HG03571 (cell line): ENCODE measurements at regions not wholly inside any gene's neighbourhood (a gene's known extent, or its start where the extent isn't known, plus 50 kb on each side); places are given as distances from the start of the nearest gene placed in this dataset.
"Not testable (repeated sequence)": the region's sequence is repeated elsewhere in the genome, so short reads cannot be mapped to it uniquely, and the experiment has no call there.

Source experiments
- ATAC-seq: cut with Tn5 transposase; IDR thresholded peaks from one replicate; pipeline ENCODE4 v1.9.1; 2021; ENCODE audit not compliant: unreplicated experiment

DNA sequence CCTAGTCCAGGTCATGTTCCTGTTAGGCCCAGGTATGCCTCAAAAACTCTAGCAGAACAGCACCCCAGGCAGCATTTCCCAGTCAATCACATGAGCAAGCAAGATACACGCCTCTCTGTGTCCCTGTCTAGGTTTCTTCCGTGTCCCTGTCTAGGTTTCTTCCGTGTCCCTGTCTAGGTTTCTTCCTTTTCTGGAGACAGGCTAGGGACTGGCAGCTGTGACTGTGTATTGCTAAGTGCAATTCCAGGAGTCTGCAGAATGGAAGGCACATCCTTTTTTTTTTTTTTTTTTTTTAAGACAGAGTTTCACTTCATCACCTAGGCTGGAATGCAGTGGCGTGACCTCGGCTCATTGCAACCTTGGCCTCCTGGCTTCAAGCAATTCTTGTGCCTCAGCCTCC is 77.6 kb downstream of the SETD4 start:
- ATAC-seq: no peak

DNA sequence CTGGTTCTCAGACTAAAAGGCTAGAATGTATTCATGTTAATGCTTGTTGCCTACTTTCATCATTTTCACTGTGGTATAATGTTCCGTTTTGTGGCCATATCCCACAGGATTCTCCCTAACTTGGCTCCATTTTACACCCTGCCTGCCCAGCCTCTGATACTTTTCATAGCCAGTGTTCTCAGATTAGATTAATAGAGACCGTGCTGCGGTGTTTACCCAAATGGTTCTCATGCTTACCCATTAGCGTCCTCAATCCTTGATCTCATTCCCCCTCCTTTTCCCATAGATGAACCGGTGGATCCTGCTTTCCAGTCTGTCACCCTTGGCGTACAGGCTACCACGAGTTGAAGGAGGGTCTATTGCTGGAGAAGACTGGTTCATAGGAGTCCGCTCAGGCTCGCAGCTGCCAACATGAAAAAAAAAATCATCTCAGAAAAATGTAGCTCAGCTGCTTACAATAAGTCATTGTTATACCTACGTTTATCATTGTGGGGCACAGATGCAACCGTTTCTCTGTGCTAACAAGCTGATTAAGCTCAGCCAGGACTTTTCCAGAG is 78.7 kb downstream of the SETD4 start:
- no peak for ATAC-seq

DNA sequence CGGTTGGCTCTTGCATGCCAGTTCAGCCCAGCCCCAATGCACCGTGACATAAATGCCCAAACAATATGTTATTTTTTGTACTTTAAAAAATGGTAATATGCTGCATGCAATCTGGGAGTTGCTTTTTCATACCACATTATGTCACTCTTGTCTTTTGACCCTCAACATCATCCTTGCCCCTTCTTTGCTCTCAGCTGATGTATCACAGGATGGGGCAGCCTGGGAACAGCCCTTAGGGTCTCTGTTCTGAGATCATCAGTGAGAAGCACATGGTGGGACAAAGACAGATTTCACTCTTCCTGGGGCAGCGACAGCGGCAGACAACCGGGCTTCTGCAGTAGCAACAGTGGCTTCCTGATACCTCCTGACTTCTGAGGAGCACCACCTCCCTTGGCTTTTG is 79.5 kb downstream of the SETD4 start:
- ATAC-seq: no peak

DNA sequence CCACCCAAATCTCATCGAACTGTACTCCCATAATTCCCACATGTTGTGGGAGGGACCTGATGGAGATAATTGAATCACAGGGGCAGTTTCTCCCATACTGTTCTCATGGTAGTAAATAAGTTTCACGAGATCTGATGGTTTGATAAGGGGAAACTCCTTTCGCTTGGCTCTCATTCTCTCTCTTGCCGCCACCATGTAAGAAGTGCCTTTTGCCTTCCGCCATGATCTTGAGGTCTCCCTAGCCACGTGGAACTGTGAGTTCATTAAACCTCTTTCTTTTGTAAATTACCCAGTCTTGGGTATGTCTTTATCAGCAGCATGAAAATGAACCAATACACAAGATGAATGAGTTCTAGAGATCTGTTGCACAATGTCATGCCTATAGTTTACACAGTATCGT is 82.5 kb downstream of the SETD4 start:
- ATAC-seq: not testable (repeated sequence)

DNA sequence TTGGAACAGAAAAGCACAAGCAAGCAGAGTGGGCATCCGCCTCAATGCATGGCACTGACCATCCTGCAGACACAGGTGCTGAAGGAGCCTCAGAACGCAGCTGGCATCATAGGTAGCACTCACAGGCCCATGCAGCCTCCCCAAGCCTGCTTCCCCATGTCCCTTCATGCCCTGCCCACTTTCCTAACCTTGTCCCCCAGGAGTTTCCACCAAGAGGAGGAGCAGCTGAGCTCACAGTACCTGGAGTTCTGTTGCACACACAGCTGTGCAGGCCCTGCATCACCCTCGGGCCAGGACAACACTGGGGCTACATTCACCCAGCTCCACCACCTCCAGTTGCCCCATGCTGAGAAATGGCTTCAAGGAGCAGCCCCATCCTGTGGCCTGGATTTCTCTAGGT is 83.4 kb downstream of the SETD4 start:
- no peak for ATAC-seq

DNA sequence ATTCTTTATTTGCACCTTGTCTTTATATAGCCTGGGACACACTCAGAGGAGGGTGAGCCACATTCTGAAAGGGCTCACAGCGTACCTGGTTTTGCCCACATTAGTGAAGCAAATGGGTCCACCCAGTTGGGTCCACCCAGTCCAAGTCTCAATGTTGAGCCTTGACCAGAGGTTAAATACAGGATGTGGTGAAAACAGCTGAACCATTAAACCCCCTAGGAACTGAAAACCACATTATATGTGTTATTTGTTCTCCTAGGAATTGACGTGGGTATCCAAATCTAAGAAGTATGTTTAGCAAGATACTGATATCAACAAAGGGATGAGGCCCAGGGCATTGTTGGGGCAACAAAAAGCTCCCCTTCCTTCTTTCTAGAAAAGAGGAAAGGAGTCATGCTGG is 83.8 kb downstream of the SETD4 start:
- ATAC-seq: no peak

DNA sequence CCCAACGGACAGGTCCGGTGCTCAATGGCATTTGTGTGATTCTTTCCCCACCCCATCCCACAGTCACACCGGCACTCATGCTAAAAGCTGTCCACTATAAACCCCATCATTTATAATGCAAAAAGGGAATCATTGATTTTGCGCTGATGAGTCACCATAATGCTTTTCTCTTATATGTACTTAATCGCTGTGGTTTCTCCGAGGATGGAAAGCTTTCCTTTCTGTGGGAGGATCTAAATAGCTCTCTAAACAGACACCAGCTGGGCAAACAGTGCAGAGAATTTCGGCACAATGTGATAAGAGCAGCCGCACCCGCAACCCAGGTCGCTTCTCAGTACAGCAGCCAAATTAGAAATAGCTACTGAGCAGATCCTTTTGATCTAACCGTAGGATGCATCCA is 85.6 kb downstream of the SETD4 start:
- no peak for ATAC-seq

DNA sequence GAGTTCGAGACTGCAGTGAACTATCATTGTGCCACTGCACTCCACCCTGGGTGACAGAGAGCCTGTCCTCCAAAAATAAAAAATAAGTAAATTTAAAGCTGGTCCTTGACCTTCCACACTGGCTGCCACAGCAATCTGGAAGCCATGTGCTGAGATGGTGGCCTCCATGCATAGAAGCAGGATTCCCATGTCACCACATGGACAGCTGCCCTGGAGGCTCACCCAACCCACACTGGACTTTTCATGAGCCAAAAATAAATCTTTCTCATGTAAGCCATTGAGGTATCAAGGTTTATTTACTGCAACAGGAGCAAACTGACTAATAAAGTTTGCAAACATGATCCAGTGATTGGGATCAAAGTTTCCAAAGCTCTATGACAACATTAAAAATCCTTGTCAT is 88.5 kb downstream of the SETD4 start:
- ATAC-seq: no peak

DNA sequence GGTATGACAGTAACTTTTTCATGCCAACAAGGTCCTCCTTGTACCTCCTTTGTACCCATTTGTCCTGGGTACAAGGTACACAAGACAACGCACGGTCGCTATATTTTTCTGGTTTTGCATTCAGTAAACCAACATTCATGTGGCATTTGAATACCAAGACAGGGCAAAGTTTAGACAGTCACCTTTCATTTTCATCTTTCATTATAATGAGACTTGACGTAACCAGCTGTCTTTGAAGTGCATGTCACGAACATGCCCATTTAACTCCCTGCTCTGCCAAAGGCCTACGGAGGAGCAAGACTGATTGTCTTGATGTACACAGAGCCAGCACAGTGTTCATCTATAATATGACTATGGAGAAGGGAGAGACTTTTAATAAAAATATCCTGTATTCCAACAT is 91.0 kb downstream of the SETD4 start:
- no peak for ATAC-seq

DNA sequence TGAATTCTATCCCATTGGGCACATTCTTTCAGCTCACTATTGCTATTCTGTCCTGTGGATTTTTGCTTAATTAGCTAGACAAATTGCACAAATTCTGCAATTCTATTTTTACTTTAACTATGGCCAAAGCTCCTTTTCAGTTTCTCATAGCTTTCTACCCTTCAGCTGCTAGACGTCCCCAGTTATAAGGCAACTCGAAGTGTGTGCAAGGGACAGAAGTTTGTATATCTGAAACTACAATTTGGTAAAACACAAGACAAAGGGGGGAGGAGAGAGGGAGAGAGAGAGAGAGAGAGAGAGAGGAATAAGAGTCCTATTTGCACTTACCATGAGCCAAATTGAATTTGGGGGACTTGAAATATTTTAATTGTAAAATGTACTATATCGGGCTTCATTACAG is 91.8 kb downstream of the SETD4 start:
- ATAC-seq: no peak

DNA sequence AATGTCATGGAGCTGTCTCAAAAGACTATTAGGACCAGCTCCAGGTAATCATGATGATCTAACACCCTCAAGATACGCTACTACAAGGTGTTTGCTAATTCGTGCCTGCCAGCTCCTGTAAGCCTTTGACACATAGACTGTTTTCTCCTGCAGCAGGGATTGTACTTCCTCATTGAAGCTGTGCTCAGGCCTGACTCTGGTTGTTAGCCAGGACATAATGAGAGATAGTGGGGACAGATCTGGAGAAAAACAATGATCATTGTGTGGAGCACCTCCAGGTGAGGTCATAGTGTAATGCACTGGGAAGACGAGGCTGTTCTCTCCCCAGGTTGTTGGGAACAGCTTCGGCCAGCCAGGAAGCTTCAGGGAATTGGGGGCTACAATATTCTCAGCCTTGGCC is 94.6 kb downstream of the SETD4 start:
- no peak for ATAC-seq

DNA sequence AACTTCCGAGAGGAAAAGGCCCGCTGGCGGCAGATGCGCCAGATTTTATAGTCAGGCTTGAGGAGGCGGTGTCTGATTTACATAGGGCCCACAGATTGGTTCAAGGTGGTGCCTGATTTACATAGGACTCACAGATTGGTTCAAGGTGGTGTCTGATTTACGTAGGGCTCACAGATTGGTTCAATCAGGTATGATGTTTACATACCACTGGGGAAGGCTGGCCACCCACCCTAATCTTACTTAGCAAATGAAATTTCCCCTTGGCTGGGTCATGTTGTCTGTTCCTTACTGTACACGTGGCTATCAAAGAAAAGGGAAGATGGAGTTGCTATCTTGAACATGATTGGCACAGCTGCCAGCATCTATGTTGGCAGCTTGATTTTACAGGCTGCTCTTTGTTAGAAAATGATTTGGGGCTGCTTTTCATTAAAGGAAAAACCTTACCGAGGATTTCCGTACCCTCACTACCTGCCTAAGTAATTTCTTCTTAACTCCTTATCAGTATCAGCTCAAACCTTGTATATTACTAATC is 96.3 kb downstream of the SETD4 start:
- no peak for ATAC-seq

DNA sequence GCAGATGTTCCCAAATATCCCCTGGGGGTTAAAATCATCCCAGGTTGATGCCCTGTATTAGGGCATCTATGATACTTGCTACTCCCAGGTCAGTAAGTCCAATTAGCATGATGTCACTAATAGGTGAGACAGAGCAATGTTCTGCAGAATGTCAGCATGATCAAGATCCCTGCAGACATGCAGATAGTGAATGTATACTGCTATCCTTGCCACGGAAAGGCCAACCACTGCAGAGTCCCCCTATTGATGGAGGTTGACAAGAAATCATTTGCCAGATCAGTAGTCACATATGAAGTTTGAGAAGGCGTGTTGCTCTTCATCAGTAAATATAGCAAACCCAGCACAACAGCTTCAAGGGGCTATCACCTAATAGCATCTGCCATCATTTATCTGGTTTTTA is 97.4 kb downstream of the SETD4 start:
- ATAC-seq: no peak

DNA sequence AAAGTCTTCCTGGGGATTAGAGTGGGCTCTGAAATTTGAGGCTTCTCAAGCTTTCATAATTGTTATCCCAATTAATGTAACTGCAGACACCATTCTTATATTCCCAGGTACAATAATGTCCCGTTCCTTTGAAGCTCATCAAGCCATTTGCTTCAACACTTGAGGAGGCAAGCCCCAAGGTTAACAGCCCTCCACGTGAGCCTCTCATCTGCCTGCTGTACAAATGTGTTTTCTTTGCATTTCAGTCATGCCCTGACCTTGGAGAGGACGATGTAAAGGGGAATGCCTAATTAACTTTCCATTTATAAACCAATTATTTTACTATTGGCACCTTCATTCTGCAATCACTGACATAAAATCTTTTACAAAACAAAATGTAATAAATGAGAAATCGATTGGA is 106.3 kb downstream of the SETD4 start:
- no peak for ATAC-seq

DNA sequence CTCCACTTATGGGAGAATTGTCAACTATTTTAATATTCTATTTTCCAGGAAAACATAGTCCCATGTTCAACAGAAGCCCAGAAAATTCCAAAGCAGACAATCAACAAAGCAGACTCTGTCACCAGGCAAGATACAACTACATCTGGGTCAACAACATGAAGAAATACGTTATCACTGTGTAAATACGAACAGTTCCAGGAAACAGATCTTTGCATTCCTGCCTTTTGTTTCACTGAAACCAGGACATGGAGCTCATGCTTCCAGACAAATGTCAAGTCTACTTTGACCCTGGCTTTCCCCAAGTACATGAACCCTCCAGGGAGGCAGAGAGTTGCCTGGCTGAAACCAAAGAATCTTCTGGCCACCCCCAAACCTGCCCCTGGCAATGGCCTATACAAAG is 106.7 kb downstream of the SETD4 start:
- ATAC-seq: no peak

DNA sequence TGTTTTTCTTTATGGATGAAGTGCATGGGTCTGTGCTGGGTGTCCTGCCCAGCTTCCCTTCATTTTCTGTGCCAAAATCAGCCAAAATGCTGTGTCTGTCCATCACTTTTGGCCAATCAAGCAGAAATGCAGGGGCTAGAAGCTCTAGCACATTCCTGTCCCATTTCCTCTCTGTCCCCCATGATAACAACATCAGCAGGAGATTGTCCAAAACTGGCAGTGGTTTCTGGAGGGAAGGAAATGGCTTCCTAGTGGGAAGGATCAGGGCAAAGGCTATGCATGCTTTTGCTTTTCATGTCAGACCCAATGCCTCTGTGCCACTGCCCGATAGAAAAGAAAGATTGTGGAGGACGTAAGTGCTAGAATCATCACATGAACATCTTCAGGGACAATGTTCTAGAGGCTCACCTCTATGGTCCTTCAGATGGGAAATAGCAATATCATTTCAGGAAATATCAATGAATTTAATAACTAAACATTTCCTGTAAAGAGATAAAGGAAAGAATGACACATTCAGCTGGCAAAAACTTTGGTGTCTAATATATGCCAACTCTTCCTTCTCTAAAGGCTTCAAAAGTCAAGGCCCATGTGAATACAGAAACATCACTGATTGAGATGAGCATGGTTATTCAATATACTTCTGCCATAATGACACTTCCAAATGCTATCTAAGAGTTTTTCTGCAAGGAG is 107.5 kb downstream of the SETD4 start:
- no peak for ATAC-seq

DNA sequence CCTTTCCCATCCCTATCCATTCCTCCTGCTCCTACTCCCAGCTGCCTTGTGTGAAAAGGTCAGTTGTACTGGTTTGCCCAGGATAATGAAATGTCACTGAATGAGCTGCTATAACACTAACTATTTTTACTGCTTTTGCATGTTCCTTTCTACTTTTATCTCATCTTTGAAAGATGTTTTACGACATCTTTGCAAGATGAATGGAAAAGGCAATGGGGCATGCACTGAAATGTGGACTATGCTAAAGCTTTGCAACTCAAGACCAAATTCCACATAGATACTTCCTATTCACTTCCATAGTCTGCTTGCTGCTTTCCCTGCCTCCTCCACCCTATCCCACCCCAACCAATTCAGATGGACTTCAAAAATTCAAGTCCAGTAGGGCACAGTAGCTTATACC is 111.3 kb downstream of the SETD4 start:
- ATAC-seq: no peak

DNA sequence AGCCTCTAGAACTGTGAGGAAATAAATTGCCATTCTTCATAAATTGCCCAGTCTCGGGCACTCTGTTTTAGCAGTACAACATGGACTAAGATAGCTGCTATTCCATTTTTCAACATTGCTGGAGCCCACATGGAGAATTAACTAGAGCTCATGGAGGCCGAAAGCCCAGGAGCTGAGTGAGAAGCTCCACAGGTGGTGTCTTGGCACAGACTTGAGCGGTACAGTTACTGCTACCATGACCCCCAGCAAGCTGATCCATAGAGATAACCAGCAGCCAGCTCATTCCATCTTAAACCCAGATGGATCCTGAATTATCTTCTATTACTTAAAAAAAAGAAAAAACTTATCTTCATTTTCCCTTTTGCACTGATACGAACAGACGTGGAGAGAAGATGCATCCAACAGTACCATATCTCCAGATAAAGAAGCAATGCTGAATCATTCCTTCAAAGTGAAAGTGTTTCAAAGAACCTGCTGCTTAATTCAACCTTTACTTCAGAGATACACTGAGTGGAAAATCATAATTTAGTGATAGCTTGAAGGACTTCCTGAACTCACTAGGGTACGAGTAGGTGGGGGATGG is 115.1 kb downstream of the SETD4 start:
- ATAC-seq: no peak

DNA sequence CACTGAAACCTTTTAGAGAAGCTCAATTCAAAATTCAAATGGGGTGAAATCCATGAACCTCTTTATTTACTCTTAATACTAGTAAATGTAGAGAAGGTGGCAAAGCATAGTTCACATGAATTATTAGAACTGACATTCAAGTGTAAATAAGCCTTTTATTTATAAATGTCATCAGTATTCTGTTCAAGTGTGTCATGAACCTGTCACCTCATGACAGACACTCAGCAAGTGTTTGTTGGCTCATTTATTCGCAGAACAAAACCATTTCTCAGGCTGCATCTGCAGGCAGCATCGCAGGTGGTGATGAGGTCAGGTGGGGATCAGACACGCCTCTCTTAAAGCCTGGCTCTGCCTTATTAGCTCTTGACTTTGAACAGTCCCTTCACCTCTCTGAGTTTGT is 116.6 kb downstream of the SETD4 start:
- ATAC-seq: no peak

DNA sequence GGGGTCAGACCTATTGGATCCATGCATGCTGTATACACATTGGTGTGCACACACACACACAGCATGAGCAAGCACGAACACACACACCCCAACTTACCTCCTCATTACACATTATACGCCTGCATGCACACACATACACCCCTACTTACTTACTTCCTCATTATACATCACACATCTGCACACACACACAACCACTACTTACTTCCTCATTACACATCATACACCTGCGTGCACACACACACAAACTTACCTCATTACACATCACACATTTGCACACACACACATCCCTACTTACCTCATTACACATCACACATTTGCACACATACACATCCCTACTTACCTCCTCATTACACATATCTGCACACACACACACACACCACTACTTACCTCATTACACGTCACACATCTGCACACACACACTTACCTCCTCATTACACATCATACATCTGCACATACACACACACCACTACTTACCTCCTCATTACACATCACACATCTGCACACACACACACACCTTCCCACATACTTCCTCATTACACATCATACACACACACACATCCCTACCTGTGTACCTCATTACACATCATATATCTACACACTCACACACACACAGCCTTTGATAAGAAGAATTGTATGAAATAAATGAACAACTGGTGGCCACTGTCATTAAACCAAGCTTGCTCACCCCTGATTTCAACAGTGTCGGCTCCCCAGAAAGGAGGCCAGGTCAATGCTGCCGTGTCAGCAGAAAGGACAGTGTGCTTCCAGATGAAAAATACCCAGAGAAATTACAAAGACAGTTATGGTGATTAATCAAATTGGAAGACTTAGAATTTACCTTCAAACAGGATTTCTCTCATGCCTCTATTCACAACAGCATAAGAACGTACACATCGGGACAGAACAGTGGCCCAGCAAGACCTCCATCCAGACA is 117.8 kb downstream of the SETD4 start:
- no peak for ATAC-seq

DNA sequence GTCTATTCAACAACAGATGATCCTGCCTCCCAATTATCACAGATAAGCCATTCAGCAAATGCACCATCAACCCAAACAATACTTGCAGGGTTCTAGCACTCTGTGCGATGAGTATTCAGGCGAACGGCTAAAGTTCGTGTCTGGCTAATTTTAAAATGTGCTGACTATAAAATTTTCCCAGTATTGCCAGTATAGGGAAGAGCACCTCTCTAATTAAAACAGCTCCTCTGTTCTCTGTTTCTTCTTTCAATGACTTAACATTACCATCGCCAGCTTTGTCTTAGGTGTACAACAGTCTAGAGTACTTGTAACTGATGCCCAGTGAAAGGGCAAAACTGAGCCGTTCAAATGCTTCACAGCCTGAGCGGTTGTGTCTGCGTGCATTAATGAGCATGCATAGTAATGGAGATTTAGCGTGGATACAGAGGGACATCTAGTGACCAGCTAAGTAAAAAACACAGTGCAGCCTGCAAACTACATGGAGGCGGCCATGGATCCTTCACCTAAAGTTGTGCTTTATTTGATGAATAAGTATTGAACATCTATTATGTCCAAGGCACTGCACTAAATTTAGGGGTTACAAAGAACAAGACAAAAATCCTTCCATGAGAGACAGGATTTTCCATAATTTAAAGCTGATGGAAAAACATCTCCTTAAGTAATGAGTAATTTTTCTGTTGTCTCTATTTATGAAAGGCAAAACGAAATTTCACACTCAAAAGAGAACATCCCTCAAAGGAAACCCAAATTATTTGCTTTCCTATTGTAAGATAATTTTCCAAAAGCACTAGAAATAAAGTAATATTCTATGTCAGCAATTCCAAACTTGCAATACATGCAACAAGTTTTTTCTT is 120.0 kb downstream of the SETD4 start:
- ATAC-seq: no peak
